ELR (cell line): ENCODE measurements at regions not wholly inside any gene's neighbourhood (a gene's known extent, or its start where the extent isn't known, plus 50 kb on each side); places are given as distances from the start of the nearest gene placed in this dataset.
A peak's percentile ranks its signal among the peaks of the same experiment; 100 is the strongest.
"Not testable (repeated sequence)": the region's sequence is repeated elsewhere in the genome, so short reads cannot be mapped to it uniquely, and the experiment has no call there.

Experiments used
- DNase-seq: peaks from one replicate; pipeline ENCODE4 v3.0.0-alpha.2; 2015; ENCODE audit warnings: low read depth

GRCh38 chr1:81738875-81739274 lies 61.9 kb upstream of the ADGRL2 start:
- no peak for DNase-seq

- no peak for DNase-seq
Measured at GRCh38 chr1:81733480-81733879, 67.3 kb upstream of the ADGRL2 start.

- DNase-seq: peak; percentile 33
Measured at GRCh38 chr1:81731989-81732388, 68.7 kb upstream of the ADGRL2 start.

- no peak for DNase-seq
Measured at GRCh38 chr1:81730881-81731280, 69.9 kb upstream of the ADGRL2 start.

- DNase-seq: not testable (repeated sequence)
Measured at GRCh38 chr1:81730299-81730698, 70.4 kb upstream of the ADGRL2 start.

GRCh38 chr1:81729818-81730217 lies 70.9 kb upstream of the ADGRL2 start:
- no peak for DNase-seq

GRCh38 chr1:81729239-81729638 lies 71.5 kb upstream of the ADGRL2 start:
- DNase-seq: no peak

- no peak for DNase-seq
Measured at GRCh38 chr1:81725823-81726222, 74.9 kb upstream of the ADGRL2 start.

- DNase-seq: not testable (repeated sequence)
Measured at GRCh38 chr1:81722631-81723328, 78.0 kb upstream of the ADGRL2 start.

- DNase-seq: not testable (repeated sequence)
Measured at GRCh38 chr1:81720256-81720655, 80.5 kb upstream of the ADGRL2 start.

GRCh38 chr1:81717230-81717629 lies 83.5 kb upstream of the ADGRL2 start:
- DNase-seq: peak; percentile 6

- DNase-seq: no peak
Measured at GRCh38 chr1:81715391-81715790, 85.3 kb upstream of the ADGRL2 start.

GRCh38 chr1:81714636-81715035 lies 86.1 kb upstream of the ADGRL2 start:
- DNase-seq: no peak

GRCh38 chr1:81712425-81712824 lies 88.3 kb upstream of the ADGRL2 start:
- no peak for DNase-seq

- no peak for DNase-seq
Measured at GRCh38 chr1:81710857-81711256, 89.9 kb upstream of the ADGRL2 start.

- DNase-seq: no peak
Measured at GRCh38 chr1:81708250-81708649, 92.5 kb upstream of the ADGRL2 start.

- DNase-seq: peak; percentile 83
Measured at GRCh38 chr1:81706650-81707435, 93.9 kb upstream of the ADGRL2 start.

- DNase-seq: peak; percentile 73
Measured at GRCh38 chr1:81703756-81704463, 96.8 kb upstream of the ADGRL2 start.

- peak; percentile 83 for DNase-seq
Measured at GRCh38 chr1:81703391-81703755, 97.4 kb upstream of the ADGRL2 start.

- DNase-seq: peak; percentile 96
Measured at GRCh38 chr1:81702903-81703302, 97.8 kb upstream of the ADGRL2 start.

- peak; percentile 29 for DNase-seq
Measured at GRCh38 chr1:81702079-81702715, 98.5 kb upstream of the ADGRL2 start.

- DNase-seq: no peak
Measured at GRCh38 chr1:81700728-81701470, 99.8 kb upstream of the ADGRL2 start.
